ENCODE measurements at regions not wholly inside any gene's neighbourhood (a gene's known extent, or its start where the extent isn't known, plus 50 kb on each side); places are given as distances from the start of the nearest gene placed in this dataset.

GRCh38 chr18:56235481-56236013, 402.8 kb downstream of the TXNL1 start:
- TF ChIP-seq EZH2 (IDR thresholded peaks at IDR 0.05) (no peak), POLR2AphosphoS5 (IDR thresholded peaks at IDR 0.05; ENCODE audit: borderline replicate concordance, low read depth, low read length) (no peak), FOXP2 (optimal IDR thresholded peaks at IDR 0.05; ENCODE audit: control extremely low read depth, extremely low read length, insufficient read depth) (no peak)

All from SK-N-MC (cell line).